Uterus (tissue), 3 donors: ENCODE measurements at regions not wholly inside any gene's neighbourhood (a gene's known extent, or its start where the extent isn't known, plus 50 kb on each side); places are given as distances from the start of the nearest gene placed in this dataset.

Experiments used
- DNase-seq, 2 donors: peaks; one replicate each; pipeline ENCODE4 v3.0.0-alpha.2; 2019 to 2020
- H3K27ac ChIP-seq, 2 donors: fragments of 200-600 bp; sonication (generic); 1 replicate in 1 of 2; 2 replicates in 1 of 2; pipeline ENCODE4 v1.5.1; 2016 to 2018
- H3K27me3 ChIP-seq, 2 donors: fragments of 200-600 bp; sonication (generic); one replicate each; pipeline ENCODE4 v1.5.1; 2018 to 2019; ENCODE audit warnings: control low read depth in 1 of 2
- H3K36me3 ChIP-seq, 2 donors: fragments of 200-600 bp; sonication (generic); one replicate each; pipeline ENCODE4 v1.5.1; 2019; ENCODE audit warnings: control low read depth in 1 of 2
- H3K4me1 ChIP-seq, 2 donors: fragments of 200-600 bp; sonication (generic); one replicate each; pipeline ENCODE4 v1.5.1; 2018 to 2019; ENCODE audit warnings: control low read depth in 1 of 2
- H3K4me3 ChIP-seq, 2 donors: fragments of 200-600 bp; sonication (generic); 1 replicate in 1 of 2; 2 replicates in 1 of 2; pipeline ENCODE4 v1.5.1; 2018 to 2019; ENCODE audit warnings: mild to moderate bottlenecking in 1 of 2
- H3K9me3 ChIP-seq, 2 donors: fragments of 200-600 bp; sonication (generic); one replicate each; pipeline ENCODE4 v1.5.1; 2019; ENCODE audit warnings: control low read depth in 1 of 2
- POLR2A ChIP-seq, 2 donors: fragments of 450-650 bp; IDR thresholded peaks; one replicate each; pipeline ENCODE4 v1.6.1; 2016; ENCODE audit warnings: antibody characterized with exemption in 2 of 2, mild to moderate bottlenecking in 1 of 2, moderate library complexity in 1 of 2
- intact Hi-C: fragments of 100-400 bp; cut with DNase I; formaldehyde crosslinking; loops from one replicate; pipeline ENCODE4 v1.15.1; 2023; ENCODE audit warnings: low total_unique reads
- TF ChIP-seq, protein P1 (sequence below), 4 experiments: fragments of 200-600 bp in 2 of 4; fragments of 450-650 bp in 2 of 4; sonication (generic) in 2 of 4; IDR thresholded peaks; one replicate each; pipeline ENCODE4 v1.5.1; 2016 to 2019; ENCODE audit warnings: antibody characterized with exemption in 4 of 4, mild to moderate bottlenecking in 2 of 4, moderate library complexity in 1 of 4
- donor health status: DM: yes; HTN: yes; CAD: no.

DNA sequence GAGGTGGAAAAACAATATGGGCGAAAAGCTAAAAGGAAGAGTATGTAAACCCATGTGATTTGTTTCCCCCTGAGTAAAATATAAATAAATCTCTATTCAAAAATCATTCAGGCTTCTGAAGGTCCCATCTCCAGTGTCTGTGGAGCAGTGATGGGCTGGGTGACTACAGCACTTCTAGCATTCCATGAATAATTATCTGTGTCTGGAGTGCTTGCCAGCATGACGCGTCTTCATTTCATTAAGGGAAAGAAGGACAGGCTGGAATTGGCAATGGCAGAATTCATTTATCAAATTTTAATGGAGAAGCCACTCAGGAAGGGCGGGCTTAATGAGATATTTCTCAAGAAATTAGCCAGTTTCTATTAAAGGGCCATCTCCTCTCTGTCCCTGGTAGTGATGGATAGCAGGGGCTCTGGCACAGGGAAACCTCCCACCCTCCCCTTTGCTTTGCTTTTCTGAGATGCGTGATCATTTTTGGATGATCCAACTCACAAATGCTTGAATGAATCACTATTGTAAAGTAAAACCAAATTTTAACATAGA, 916.3 kb upstream of the SEL1L start:
- H3K4me3 ChIP-seq: no peak overlapping the region
- H3K27me3 ChIP-seq: no peaks in the 10 kb centered on the region
- DNase-seq: no peak
- H3K27ac ChIP-seq: no peak overlapping the region
- no peaks in the 10 kb centered on the region for H3K36me3 ChIP-seq
- no peaks in the 10 kb centered on the region for H3K4me1 ChIP-seq
- no peak for TF ChIP-seq POLR2A (IDR thresholded peaks at IDR 0.05)
- TF ChIP-seq, protein P1, sequence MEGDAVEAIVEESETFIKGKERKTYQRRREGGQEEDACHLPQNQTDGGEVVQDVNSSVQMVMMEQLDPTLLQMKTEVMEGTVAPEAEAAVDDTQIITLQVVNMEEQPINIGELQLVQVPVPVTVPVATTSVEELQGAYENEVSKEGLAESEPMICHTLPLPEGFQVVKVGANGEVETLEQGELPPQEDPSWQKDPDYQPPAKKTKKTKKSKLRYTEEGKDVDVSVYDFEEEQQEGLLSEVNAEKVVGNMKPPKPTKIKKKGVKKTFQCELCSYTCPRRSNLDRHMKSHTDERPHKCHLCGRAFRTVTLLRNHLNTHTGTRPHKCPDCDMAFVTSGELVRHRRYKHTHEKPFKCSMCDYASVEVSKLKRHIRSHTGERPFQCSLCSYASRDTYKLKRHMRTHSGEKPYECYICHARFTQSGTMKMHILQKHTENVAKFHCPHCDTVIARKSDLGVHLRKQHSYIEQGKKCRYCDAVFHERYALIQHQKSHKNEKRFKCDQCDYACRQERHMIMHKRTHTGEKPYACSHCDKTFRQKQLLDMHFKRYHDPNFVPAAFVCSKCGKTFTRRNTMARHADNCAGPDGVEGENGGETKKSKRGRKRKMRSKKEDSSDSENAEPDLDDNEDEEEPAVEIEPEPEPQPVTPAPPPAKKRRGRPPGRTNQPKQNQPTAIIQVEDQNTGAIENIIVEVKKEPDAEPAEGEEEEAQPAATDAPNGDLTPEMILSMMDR (IDR thresholded peaks at IDR 0.05): no peak
- no peaks in the 10 kb centered on the region for H3K9me3 ChIP-seq
- intact Hi-C loops: no loop called here

DNA sequence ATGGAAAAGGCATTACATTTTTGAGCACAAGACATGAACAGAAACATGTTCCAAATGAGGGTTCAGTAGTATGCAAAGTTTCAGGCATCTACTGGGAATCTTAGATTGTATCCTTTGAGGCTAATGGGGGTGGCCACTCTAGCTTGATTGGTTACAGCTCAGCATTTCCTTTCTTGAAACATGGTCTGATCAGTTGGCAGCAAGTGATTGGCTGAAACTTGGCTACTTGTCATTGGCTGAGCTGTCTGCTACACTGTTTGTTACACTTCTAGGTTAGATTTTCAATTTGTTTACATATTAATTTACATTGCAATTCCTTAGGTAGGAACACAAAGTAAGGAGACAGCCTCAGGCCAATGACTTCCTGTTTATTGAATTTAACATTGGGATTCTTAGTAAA, 918.0 kb upstream of the SEL1L start:
- Histone ChIP-seq H3K27me3 (no peaks in the 10 kb centered on the region), H3K4me3 (no peak overlapping the region), H3K36me3 (no peaks in the 10 kb centered on the region), H3K9me3 (no peaks in the 10 kb centered on the region), H3K27ac (no peak overlapping the region), H3K4me1 (no peaks in the 10 kb centered on the region)
- DNase-seq: no peak
- intact Hi-C loops: no loop called here
- no peak for TF ChIP-seq POLR2A (IDR thresholded peaks at IDR 0.05)
- TF ChIP-seq, protein P1 (IDR thresholded peaks at IDR 0.05): no peak

DNA sequence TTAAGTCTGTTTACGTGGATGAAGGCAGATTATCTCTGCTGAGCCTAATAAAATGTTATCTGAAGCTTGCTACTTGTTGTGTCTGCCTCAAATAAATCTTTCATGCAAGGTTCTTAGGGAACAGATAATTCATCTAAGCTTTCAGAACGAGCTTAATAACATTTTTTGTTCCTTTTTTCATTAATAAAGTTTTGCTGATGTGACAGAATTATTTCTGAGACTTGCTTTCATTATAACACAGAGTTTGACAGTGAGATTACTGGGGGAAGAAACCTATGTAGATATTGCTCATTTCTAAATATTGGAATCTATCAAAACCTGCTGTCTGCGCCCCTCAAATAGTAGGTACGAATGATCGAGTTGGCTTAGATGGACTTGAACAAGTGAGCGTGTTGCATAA, 948.7 kb upstream of the SEL1L start:
- H3K9me3 ChIP-seq: no peaks in the 10 kb centered on the region

DNA sequence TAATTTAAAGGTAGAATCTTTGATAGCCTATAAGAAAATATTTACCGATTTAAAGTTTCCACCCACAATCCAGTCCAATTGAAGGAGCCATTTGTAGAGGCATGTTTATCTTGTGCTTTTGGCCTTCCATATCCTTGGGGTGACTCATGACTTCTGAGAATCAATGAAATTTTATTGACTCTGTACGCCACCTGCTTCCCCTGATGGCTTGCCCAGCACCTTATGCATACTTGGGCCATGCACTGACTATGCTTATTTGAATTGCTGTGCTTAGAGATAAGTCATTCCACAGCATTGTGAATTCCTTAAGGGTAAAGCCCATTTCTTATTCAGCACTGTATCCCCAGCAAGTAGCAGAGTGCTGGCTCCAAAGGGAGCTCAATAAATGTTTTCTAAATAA, 954.8 kb upstream of the SEL1L start:
- H3K9me3 ChIP-seq: no peaks in the 10 kb centered on the region
- no peak overlapping the region for H3K27ac ChIP-seq
- intact Hi-C loops: no loop called here
- H3K27me3 ChIP-seq: no peaks in the 10 kb centered on the region
- no peak overlapping the region for H3K4me3 ChIP-seq
- no peaks in the 10 kb centered on the region for H3K4me1 ChIP-seq
- DNase-seq: no peak
- TF ChIP-seq POLR2A (IDR thresholded peaks at IDR 0.05): no peak
- TF ChIP-seq, protein P1 (IDR thresholded peaks at IDR 0.05): no peak
- no peaks in the 10 kb centered on the region for H3K36me3 ChIP-seq

More for the DNA sequence above, 948.7 kb upstream of the SEL1L start:
- no peaks in the 10 kb centered on the region for H3K36me3 ChIP-seq
- H3K27me3 ChIP-seq: no peaks in the 10 kb centered on the region
- no peak overlapping the region for H3K4me3 ChIP-seq
- H3K4me1 ChIP-seq: no peaks in the 10 kb centered on the region
- TF ChIP-seq, protein P1 (IDR thresholded peaks at IDR 0.05): no peak
- TF ChIP-seq POLR2A (IDR thresholded peaks at IDR 0.05): no peak
- no peak overlapping the region for H3K27ac ChIP-seq
- intact Hi-C loops: no loop called here
- no peak for DNase-seq

DNA sequence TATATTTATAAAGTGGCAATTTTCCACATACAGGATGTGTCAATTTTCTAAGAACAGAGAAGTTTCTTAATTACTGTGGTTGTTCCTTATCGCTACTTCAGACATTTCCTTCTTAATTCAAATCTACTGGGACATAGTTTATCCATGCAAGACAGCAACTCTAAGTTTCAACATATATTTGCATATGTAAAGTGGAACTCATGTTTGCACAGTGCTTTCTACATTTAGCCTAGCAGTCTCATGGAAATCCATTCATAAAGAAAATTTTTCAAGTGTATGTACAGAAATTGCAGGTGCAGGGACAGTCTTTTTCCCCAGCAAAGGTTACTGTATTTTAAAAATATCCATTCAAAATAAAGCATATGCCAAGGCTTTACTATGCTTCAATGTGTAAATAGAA, 956.7 kb upstream of the SEL1L start:
- Histone ChIP-seq H3K4me3 (no peak overlapping the region), H3K36me3 (no peaks in the 10 kb centered on the region), H3K27me3 (no peaks in the 10 kb centered on the region), H3K27ac (no peak overlapping the region), H3K9me3 (no peaks in the 10 kb centered on the region), H3K4me1 (no peaks in the 10 kb centered on the region)
- intact Hi-C loops: no loop called here
- no peak for DNase-seq
- TF ChIP-seq POLR2A (IDR thresholded peaks at IDR 0.05): no peak
- TF ChIP-seq, protein P1 (IDR thresholded peaks at IDR 0.05): no peak
